ENCODE measurements at regions not wholly inside any gene's neighbourhood (a gene's known extent, or its start where the extent isn't known, plus 50 kb on each side); places are given as distances from the start of the nearest gene placed in this dataset.
"Not testable (repeated sequence)": the region's sequence is repeated elsewhere in the genome, so short reads cannot be mapped to it uniquely, and the experiment has no call there.

DNA sequence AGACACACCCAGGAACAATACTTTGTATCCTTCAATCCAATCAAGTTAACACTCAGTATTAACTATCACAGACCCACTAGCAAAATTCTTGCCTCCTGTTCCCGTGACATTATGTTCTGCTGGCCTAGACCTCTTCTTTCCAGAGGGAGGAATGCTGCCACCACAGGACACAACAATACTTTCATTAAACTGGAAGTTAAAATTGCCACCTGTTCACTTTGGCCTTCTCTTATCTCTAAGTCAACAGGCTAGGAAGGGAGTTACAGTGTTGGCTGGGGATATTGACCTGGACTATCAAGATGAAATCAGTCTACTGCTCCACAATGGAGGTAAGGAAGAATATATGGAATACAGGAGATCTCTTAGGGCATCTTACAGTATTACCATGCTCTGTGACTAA, 1000.4 kb upstream of the GBE1 start:
- no peak for DNase-seq (ENCODE audit: low read depth)

DNA sequence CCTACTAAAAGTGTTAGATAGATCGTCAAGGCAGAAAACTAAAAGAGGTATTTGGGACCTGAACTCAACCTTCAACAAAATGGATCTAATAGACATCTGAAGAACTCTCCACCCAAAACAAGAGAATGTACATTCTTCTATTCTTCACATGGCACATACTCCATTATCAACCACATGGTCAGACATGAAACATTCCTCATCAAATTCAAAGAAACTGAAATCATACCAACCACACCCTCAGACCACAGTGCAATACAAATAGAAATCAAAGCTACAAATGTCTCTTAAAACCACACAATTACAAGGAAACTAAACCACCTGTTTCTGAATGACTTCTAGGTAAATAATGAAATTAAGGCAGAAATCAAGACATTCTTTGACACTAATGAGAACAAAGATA, 984.1 kb upstream of the GBE1 start:
- no peak for DNase-seq (ENCODE audit: low read depth)

DNA sequence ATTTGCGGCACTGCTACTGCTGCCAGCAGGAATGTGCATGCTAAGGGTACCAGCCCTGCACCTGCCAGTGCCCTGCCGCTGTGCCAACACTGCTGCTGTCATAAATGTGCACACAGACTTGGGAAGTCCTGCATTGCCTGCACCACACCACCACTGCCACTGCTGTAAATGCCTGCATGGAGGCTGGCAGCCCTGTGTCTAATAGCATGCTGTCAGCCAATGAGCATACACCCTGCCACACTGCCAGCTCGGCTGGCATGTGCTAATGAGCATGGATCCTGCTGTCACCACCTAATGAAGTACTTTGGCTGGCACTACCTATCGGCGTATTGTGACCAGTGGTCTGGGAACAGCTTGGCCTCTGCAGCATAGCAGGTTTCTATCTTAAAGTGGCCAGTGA, 981.8 kb upstream of the GBE1 start:
- DNase-seq (ENCODE audit: low read depth), result no peak

DNA sequence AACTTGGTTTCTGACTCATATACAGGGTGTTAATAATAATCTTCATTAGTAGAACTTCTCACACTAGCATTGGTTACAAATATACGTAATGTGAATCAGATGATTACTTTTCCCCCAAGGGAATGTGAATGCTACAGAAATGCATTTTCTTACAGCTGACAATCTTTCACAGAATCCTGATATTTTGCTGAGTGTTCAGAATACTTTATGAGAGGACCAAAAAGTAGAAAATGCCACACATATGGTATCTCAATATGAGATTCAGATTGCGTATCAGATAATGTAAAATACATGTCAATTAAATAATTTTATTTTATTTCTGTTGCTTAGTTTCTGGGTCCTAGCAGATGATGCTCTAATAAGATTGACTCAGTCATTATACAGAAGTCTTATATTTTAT, 979.9 kb upstream of the GBE1 start:
- no peak for DNase-seq (ENCODE audit: low read depth)

DNA sequence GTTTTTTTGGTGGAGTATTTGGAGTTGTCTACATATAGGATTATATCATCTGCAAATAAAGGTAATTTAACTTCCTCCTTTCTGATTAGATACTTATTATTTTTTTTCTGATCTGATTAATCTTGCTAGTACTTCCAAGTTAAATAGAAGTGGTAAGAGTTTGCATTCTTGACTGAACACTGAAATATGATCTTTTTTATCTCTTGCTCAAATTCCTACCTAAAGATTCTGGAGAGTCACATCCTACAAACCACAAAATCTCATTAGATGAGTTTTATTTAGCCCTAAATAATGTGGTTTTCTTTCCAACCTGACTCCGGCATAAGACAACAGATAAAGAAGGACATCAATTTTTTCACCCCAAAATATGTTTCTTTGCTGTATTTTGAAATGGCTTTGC, 977.9 kb upstream of the GBE1 start:
- DNase-seq (ENCODE audit: low read depth), result no peak

DNA sequence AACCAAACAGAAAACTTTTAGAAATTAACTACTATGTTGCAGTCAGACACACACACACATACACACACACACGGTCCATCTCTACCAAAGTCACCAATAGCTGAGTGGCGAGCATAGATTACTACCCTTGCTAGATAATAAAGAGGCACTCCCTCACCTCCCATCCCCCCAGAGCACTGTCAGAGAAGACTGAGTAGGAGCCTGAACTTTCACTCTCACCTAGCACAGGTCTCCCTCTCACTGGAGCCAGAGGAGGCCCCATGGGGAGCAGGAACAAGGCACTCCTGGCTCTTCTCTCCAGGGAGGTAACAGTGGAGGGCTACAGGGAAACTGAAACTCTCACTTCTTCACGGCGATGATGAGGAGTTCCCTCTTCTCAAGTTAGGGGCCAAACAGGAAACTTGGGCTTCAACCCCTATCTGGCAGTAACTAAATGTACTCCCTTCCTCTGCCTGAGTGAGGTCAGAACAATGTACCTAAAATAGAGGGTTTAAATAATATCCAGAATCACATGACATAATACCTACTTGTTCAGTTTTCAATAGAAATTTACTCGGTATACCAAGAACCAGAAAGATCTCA, 975.3 kb upstream of the GBE1 start:
- no peak for DNase-seq (ENCODE audit: low read depth)

DNA sequence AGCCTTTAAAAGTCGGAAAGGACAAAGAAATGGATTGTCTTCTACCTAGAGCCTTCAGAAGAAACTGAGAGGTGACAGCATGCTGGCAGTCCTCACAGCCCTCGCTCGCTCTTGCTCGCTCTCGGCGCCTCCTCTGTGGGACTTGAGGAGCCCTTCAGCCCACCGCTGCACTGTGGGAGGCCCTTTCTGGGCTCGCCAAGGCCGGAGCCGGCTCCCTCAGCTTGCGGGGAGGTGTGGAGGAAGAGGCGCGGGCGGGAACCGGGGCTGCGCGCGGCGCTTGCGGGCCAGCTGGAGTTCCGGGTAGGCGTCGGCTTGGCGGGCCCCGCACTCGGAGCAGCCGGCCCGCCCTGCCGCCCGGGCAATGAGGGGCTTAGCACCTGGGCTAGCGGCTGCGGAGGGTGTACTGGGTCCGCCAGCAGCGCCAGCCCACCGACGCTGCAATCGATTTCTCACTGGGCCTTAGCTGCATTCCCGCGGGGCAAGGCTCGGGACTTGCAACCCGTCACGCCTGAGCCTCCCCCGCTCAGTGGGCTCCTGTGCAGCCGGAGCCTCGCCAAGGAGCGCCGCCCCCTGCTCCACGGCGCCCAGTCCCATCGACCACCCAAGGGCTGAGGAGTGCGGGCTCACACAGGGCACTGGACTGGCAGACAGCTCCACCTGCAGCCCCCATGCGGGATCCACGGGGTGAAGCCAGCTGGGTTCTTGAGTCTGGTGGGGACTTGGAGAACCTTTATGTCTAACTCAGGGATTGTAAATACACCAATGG, 953.8 kb upstream of the GBE1 start:
- no peak for DNase-seq (ENCODE audit: low read depth)

DNA sequence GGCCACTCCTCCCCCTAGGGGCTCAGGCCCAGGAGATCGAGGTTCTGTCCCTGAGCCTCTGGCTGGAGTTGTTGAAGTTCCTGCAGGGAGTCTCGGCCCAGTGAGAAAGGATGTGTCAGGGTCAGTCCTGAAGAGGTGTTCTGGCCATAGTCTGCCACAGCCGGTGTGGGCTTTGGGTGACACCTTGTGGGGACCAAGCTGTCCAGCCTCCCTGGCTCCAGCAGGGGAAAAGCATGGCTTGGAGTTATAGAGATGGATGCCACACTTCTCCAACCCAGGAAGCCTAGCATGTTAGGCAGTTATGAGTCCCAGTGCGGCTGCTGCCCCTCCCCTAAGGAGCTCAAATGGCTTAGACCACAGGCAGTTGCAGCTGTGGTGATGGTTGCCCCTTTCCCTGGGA, 945.6 kb upstream of the GBE1 start:
- DNase-seq (ENCODE audit: low read depth), result peak; percentile 1

DNA sequence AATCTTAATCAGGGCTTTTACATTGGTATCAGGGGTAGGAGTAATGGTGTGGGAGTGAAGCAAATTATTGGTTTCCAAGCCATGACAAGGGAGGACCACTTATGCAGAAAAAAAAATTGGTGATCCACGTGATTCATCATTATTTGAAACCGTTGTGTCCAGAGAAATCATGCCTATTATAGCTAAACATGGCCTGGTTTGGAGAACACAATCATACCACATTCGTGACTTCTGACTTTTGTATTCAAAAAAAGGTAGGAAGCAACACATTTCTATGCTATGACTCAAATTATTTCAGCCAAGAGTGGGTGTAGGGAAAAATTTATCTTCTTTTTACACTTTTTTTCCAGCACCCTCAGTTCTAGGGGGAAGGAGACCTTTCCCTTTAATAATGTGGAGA, 924.3 kb upstream of the GBE1 start:
- peak; percentile 5 for DNase-seq (ENCODE audit: low read depth)

DNA sequence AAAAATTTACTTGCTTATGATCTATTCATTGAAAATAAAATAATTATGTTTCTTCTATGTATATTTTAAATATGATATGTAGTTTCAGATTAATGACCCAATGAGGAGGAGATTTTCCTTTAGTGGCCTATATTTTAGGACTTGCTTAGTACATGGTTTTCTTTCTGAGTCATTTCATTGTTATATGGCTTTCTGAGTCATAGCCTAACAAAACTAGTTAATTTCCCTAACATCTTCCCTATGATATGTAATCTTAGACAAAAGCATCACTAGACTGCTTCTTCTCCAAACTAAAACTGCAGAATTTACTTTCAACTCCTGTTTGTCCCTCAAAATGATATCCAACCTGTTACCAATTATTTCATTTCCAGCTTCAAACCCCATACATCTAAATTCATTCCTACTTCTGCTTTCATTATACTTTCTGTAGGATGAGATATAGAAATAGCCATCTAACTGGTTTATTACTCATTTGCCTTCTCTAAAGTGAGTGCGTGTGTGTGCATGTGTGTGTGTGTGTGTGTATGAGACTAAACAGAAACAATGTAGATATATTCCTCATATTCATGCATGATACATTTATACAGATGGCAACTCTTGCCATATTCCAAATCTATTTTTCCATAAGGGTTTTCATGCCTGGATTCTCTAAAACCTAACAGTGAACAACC, 915.0 kb upstream of the GBE1 start:
- peak; percentile 24 for DNase-seq (ENCODE audit: low read depth)

DNA sequence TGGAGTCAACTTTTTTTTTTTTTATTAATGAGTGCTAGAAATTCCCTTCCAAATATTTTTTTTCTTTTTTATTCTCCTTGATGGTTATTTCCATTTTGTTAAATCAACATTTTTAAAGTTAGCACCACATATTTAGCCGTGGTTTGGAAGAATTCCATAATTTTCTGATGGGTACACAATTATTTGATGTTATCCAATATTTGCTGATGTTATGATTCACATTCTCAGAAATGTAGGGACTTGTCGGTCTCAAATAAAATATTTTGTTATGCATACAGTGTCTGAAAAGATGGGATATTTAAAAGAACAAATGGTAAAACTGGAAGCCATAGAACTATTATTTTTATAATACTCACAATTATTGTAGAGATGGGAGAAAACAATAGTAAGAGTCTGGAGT, 911.5 kb upstream of the GBE1 start:
- no peak for DNase-seq (ENCODE audit: low read depth)

DNA sequence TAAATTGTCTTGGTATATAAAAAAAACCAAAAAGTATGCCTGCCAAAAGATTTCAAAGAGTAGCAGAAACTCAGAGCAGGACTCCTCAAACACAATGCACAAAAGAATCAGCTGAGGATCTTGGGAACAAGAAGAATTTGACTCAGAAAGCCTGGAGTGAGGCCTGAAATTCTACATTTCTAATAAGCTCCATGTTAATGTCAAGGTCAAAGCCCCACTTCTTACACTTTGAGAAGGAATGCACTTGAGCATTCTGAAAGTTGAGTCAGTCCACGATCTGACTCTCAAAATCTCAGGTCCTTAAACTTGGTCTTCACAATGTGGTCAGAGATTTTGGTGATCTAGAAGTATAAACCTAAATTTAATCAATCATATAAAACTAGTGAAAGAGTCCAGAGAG, 910.0 kb upstream of the GBE1 start:
- DNase-seq (ENCODE audit: low read depth), result no peak

DNA sequence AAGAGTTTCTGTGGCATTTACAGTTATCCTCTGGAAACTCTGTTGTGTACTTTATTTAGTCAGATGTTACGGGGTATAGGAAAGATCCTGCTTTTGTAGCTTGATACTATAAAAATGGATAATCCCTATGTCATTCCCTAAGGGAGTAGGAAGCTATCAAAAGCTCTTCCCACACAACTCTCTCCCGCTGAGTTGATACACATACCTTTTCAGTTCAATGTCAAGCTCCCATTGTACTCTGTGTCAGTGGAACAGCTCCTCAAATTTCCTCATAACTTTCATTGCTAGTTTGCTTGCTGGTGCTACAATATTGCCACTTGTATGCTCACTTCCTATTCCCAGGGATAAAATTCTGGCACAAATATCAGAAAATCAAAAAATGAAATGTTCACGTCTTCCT, 893.3 kb upstream of the GBE1 start:
- no peak for DNase-seq (ENCODE audit: low read depth)

DNA sequence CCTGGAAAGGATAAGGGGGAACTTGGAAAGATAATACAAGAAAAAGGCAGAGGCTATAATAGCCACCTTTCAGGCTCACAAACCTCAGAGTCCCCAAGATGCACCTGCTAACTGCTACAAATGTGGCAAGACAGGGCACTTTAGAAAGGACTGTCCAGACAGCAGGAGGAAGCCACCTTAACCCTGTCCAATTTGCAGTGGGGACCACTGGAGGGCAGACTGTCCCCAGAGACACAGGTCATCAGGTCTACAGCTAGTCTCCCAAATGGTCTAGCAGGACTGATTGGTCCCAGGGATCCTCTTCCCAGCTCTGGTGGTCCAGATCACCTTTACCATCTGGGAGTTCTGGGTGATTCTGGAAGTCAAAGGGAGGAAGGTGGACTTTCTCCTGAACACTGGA, 882.5 kb upstream of the GBE1 start:
- peak; percentile 4 for DNase-seq (ENCODE audit: low read depth)

DNA sequence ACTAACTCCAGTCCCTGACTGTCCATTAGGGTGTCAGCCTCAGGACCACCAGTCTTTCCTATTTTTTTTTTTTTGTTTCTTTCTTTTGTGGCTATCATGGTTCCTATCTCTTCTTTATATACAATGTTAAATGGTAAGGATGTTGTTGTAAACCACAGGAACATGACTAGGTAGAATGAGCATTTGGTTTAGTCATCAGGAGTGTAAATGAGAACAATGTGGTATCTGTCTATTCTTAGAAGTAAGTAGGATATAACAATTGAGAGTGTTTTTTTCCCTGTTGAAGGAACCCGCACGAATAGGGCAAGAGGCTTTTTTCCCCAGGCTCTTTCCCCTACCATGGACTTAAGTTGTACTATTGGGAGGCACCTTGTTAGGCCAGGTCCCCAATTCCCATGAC, 880.3 kb upstream of the GBE1 start:
- peak; percentile 58 for DNase-seq (ENCODE audit: low read depth)

DNA sequence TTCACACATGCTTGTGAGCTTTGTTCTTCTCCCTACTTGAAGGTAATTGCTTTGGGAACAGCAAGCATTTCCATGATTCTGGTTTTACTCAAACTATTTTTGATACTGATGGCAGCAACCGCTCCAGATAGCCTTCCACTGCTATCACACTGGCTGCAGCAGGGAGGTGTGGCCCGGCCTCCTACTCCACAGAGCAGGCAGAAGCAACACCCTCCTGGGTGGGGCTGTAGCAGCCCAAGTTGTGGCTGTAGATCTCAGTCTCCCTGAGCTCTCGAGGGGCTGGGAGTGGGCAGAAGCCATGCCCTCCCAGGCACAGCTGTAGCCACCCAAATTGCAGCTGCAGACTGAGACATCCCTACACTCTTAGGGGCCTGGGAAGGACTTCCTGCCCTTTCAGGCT, 878.8 kb upstream of the GBE1 start:
- DNase-seq (ENCODE audit: low read depth), result no peak

DNA sequence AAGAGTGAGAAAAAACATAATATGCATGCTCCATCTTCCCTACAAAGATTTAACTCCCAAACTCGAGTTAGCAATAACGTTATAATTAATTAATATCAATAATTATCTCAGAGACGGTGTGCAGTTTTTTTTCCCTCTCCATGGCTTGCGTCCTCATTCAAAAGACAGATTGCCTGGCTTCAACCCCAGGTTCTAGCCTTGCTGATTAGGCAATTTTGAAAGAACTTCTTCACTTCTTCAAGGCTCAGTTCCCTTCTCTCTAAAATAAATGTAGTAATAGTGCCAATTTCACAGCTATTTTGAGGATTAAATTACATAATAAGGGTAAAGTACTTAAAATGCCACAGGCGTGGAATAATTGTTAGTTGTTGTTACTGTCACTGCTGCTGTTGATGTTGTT, 876.1 kb upstream of the GBE1 start:
- no peak for DNase-seq (ENCODE audit: low read depth)

DNA sequence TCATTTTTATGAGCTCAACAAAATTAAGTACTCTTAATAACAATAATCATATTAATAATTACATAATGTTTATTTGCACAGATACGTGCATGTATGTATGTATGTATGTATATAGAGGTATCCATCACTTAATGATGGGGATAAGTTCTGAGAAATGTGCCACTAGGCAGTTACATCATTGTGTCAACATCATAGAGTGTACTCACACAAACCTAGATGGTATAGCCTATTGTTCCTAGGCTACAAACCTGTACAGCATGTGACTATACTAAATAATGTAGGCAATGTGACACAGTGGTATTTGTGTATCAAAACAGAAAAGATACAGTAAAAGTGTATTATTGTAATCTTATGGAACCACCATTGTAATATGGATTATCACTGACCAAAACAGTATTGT, 874.7 kb upstream of the GBE1 start:
- no peak for DNase-seq (ENCODE audit: low read depth)

DNA sequence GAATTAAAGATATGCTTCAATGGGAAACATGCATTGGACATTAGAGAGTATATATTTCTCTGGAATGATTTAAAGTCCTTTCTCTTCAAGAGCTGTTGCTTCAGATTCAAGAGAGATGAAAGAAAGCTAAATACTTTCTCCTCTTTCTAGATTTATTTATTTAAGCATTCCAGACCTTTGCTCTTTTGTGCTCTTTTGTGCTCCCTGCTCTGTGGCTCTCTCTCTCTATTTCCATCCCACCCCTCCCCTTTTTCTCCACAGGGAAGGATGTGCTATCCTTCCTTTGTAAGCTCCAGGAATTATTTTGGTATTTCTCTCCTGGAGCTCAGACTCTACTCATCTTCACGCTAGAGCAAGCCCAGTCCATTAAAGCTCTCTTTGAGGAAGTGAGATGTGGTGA, 871.9 kb upstream of the GBE1 start:
- DNase-seq (ENCODE audit: low read depth), result no peak

DNA sequence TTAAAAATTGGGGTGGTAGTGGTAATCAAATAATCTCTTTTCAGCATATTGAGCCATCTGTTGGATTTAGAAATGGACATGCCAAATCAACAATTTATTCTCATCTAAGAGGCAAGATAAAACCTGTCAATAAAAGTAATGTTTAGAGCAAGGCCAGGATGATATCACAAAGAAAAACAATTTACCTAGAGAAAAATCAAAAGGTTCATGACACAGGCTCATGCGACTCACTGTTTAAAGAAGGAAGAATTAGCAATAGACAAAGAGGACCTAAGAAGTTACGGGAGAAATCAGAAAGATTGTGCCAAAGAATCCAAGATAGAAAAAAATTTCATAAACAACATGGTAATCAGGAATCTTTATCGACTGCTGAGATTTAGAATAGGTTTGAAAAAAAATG, 868.5 kb upstream of the GBE1 start:
- DNase-seq (ENCODE audit: low read depth), result no peak

DNA sequence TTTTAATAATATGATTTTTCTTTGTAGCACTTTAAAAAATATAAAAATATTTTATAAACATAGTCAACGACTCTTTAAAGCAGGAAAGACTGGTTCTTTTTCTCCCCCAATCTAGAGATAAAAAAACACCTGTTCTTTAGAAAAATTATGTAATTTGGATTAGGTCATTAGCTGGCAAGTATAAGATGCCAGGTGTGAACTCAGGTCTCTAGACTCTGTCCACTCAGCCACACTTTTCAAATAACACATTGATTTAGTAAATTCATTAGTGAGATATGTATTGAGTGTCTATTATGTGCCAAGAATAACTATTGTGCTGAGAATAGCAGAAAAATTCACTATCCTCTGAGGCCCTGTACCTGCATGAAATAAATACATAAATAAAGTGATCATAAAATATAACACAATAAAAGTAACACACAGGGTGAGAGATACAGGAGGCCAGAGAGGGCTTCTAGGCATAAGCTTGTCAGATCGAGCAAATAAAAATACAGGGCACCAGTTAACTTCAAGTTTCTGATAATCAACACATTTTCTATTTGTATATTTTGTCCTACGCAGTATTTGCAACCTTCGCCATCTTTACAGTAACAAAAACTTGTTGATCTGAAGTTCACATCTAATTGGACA, 867.1 kb upstream of the GBE1 start:
- DNase-seq (ENCODE audit: low read depth), result no peak

DNA sequence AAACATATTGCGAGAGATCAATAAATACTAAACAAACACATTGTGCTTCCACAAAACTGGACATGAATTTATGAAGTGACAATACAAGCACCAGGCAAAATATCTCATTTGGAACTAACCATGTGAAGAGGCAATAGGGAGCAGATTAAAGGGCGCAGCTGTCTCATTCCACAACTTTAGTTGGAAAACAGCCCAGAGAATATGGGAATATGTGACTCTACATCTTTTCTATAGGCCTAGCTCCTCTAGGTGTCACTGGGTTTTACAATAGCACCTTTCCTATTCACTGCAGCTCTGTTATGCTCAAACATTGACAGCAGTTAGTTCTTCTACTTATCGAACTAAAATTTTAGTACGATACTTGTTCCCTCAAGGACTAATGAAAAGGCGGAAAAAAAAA, 866.3 kb upstream of the GBE1 start:
- no peak for DNase-seq (ENCODE audit: low read depth)

DNA sequence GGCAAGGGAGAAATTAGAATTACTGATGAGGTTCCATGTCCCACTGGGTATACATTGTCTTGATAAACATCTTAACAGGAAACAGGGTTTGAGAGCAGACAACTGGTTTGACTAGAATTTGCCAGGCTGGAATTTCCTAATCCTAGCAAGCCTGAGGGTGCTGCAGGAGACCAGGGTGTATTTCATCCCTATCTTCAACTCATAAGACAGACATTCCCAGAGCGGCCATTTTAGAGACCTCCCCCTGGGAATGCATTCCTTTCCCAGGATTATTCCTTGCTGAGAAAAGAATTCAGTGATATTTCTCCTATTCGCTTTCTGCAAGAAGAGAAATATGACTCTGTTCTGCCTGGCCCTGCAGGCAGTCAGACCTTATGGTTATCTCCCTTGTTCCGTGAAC, 859.3 kb upstream of the GBE1 start:
- not testable (repeated sequence) for DNase-seq (ENCODE audit: low read depth)
